Glutamatergic neuron (in vitro differentiated cells): ENCODE measurements at regions not wholly inside any gene's neighbourhood (a gene's known extent, or its start where the extent isn't known, plus 50 kb on each side); places are given as distances from the start of the nearest gene placed in this dataset.

Experiments used
- DNase-seq: peaks from one replicate; pipeline ENCODE4 v3.0.0; 2022
- H3K27ac Mint-ChIP-seq: one replicate; pipeline ENCODE4 v1.8.0; 2020; ENCODE audit warnings: mild to moderate bottlenecking, mixed read lengths, inconsistent platforms; ENCODE audit not compliant: unreplicated experiment
- H3K27me3 Mint-ChIP-seq: one replicate; pipeline ENCODE4 v1.8.0; 2020; ENCODE audit warnings: mild to moderate bottlenecking, moderate library complexity, mixed read lengths, inconsistent platforms; ENCODE audit not compliant: unreplicated experiment
- H3K36me3 Mint-ChIP-seq: one replicate; pipeline ENCODE4 v1.8.0; 2020; ENCODE audit warnings: mild to moderate bottlenecking, mixed read lengths, inconsistent platforms; ENCODE audit not compliant: unreplicated experiment
- H3K4me1 Mint-ChIP-seq: one replicate; pipeline ENCODE4 v1.8.0; 2020; ENCODE audit warnings: mild to moderate bottlenecking, low read depth, mixed read lengths, inconsistent platforms; ENCODE audit not compliant: unreplicated experiment
- H3K4me3 Mint-ChIP-seq: one replicate; pipeline ENCODE4 v1.8.0; 2020; ENCODE audit warnings: mild to moderate bottlenecking, mixed read lengths, inconsistent platforms; ENCODE audit not compliant: unreplicated experiment
- H3K9me3 Mint-ChIP-seq: one replicate; pipeline ENCODE4 v1.8.0; 2020; ENCODE audit warnings: mild to moderate bottlenecking, moderate library complexity, mixed read lengths, inconsistent platforms; ENCODE audit not compliant: unreplicated experiment
- CTCF ChIP-seq: fragments of 200-600 bp; sonication (generic); IDR thresholded peaks from one replicate; pipeline ENCODE4 v1.5.0; 2021; ENCODE audit not compliant: partially characterized antibody, unreplicated experiment

GRCh38 chr13:73940098-73940497, 194.1 kb downstream of the KLF12 start:
- Mint-ChIP-seq H3K4me3 (no peak overlapping the region), H3K27me3 (no peaks in the 10 kb centered on the region), H3K27ac (no peak overlapping the region), H3K36me3 (peaks cover 5% of the 10 kb centered on the region), H3K9me3 (peaks cover 4% of the 10 kb centered on the region), H3K4me1 (peaks cover 21% of the 10 kb centered on the region)
- DNase-seq = no peak
- TF ChIP-seq CTCF = no peak

- Mint-ChIP-seq H3K4me3 (no peak overlapping the region), H3K27ac (no peak overlapping the region), H3K9me3 (peaks cover 4% of the 10 kb centered on the region), H3K36me3 (peaks cover 5% of the 10 kb centered on the region), H3K27me3 (no peaks in the 10 kb centered on the region), H3K4me1 (peaks cover 21% of the 10 kb centered on the region)
- TF ChIP-seq CTCF = no peak
- DNase-seq = no peak
Measured at GRCh38 chr13:73939603-73940002, 194.6 kb downstream of the KLF12 start.

GRCh38 chr13:73939071-73939380, 195.2 kb downstream of the KLF12 start:
- peaks cover 5% of the 10 kb centered on the region for H3K36me3 Mint-ChIP-seq
- no peak overlapping the region for H3K27ac Mint-ChIP-seq
- peaks cover 4% of the 10 kb centered on the region for H3K9me3 Mint-ChIP-seq
- H3K4me3 Mint-ChIP-seq = no peak overlapping the region
- no peaks in the 10 kb centered on the region for H3K27me3 Mint-ChIP-seq
- no peak for TF ChIP-seq CTCF
- peaks cover 26% of the 10 kb centered on the region for H3K4me1 Mint-ChIP-seq
- no peak for DNase-seq

- Mint-ChIP-seq H3K4me3 (no peak overlapping the region), H3K27ac (no peak overlapping the region), H3K4me1 (peaks cover 29% of the 10 kb centered on the region), H3K9me3 (peaks cover 4% of the 10 kb centered on the region), H3K27me3 (no peaks in the 10 kb centered on the region), H3K36me3 (peaks cover 5% of the 10 kb centered on the region)
- DNase-seq = no peak
- TF ChIP-seq CTCF = no peak
Measured at GRCh38 chr13:73938372-73939070, 195.7 kb downstream of the KLF12 start.

- DNase-seq = no peak
- H3K4me1 Mint-ChIP-seq = peaks cover 29% of the 10 kb centered on the region
- H3K4me3 Mint-ChIP-seq = no peak overlapping the region
- H3K27ac Mint-ChIP-seq = no peak overlapping the region
- H3K27me3 Mint-ChIP-seq = no peaks in the 10 kb centered on the region
- TF ChIP-seq CTCF = no peak
- H3K9me3 Mint-ChIP-seq = peaks cover 4% of the 10 kb centered on the region
- peaks cover 5% of the 10 kb centered on the region for H3K36me3 Mint-ChIP-seq
Measured at GRCh38 chr13:73937441-73937840, 196.8 kb downstream of the KLF12 start.
